HG03066 (cell line): ENCODE measurements at regions not wholly inside any gene's neighbourhood (a gene's known extent, or its start where the extent isn't known, plus 50 kb on each side); places are given as distances from the start of the nearest gene placed in this dataset.
A peak's percentile ranks its signal among the peaks of the same experiment; 100 is the strongest.

Experiments used
- ATAC-seq: cut with Tn5 transposase; IDR thresholded peaks from one replicate; pipeline ENCODE4 v1.9.1; 2021; ENCODE audit warnings: low read depth; ENCODE audit not compliant: unreplicated experiment

- ATAC-seq = no peak
Measured at GRCh38 chr2:198465970-198466369, 661.6 kb downstream of the PLCL1 start.

- ATAC-seq = no peak
Measured at GRCh38 chr2:198456418-198456817, 652.0 kb downstream of the PLCL1 start.

GRCh38 chr2:198453866-198454265 is 649.5 kb downstream of the PLCL1 start:
- ATAC-seq = no peak

GRCh38 chr2:198452327-198452726 is 647.9 kb downstream of the PLCL1 start:
- ATAC-seq = peak; percentile 63

GRCh38 chr2:198448789-198449188 is 644.4 kb downstream of the PLCL1 start:
- ATAC-seq = no peak

DNA sequence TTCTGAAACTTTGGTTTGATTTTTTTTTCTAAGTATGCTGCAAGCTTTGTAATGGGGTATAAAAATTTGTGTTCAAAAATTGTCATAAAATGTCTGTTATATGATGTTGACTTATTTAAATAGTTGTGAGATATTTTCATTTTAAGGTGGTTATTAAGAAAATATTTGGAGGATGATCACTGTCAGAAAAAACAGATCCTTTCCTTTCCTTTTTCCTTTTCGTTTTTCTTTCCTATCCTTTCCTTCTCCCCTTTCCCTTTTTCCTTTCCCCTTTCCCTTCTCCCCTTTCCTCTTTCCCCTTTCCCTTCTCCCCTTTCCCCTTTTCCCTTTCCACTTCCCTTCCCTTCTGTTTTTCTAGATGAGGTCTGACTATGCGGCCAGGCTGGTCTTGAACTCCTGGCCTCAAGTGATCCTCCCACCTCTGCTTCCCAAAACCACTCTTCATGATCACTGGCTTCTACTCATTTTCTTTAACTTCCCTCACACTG is 640.5 kb downstream of the PLCL1 start:
- no peak for ATAC-seq

GRCh38 chr2:198441901-198442300 is 637.5 kb downstream of the PLCL1 start:
- ATAC-seq = no peak

DNA sequence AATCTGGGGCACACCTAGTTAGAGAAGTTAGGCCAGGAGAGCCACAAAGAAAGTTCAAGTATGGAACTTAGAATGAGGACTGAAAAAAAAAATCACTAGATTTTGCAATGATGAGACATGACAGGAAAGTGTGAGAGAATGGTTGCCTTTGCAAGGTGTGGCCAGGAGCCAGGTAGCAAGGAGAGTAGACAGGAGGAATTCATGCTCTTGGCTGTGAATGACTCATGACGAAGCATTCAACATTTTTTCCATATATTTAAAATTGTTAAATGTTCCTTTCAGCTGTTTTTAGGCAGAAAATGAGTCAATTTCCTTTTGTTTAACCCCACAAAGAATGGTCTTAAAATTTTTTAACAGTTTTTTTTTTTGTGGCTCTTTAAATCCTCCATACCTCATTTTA is 636.9 kb downstream of the PLCL1 start:
- no peak for ATAC-seq

GRCh38 chr2:198440833-198441232 is 636.4 kb downstream of the PLCL1 start:
- no peak for ATAC-seq

- ATAC-seq = no peak
Measured at GRCh38 chr2:198438331-198438730, 633.9 kb downstream of the PLCL1 start.

GRCh38 chr2:198424112-198424511 is 619.7 kb downstream of the PLCL1 start:
- ATAC-seq = no peak

GRCh38 chr2:198417836-198418235 is 613.4 kb downstream of the PLCL1 start:
- ATAC-seq = no peak

GRCh38 chr2:198414976-198415375 is 610.6 kb downstream of the PLCL1 start:
- no peak for ATAC-seq

DNA sequence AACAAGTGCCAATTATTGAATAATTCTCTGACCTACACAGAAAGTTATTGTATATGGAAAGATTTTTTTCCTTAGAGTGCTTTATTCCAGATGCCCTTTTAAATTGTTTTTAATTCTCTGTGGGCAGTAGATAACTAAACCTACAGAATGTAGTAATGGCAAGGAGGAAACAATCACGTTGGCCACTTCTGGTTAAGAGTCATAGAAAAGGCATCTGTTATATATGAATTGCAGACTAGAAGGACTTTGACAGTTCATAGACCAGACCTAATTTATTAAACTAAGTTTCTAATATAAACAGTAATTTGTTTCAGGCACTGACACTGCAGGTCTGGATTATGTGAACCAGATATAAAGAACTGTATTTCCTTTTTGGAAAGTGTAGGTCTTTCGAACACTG is 607.5 kb downstream of the PLCL1 start:
- no peak for ATAC-seq

DNA sequence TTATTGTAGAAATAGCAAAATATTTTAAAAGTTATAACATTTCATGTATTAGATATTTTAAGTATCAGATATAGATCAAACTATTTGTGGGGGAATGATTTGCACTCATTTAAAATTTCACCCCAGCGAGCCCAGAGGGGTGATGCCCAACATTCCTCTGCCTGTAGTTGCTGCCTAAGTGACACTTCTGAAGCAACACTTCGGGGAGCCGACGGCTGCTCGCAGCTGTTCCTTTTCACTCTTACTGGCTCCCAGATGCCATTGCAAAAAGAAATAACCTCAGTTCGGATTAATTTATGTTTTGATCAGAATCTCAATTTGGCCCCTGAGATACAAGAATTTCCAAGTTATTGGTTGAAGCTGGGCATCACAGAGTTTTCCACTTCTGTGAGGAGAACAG is 603.8 kb downstream of the PLCL1 start:
- no peak for ATAC-seq

- ATAC-seq = no peak
Measured at GRCh38 chr2:198405311-198405710, 600.9 kb downstream of the PLCL1 start.

DNA sequence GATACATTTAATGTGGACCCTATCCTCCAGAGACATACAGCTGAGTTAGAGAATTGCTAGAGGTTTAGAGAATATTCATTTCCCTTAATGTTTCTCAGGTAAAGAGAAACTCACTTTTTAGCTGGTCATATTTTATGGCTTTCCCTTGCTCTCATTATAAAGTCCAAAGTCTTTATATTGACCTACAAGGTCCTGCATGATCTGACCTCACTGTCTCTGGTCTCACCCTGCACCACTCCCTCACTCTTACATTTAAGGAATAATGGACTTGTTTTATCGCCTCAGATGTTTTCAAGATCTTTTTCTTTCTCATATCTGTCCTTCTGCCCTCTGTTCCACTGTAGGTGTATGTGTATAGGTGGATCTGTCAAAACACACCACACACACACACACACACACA is 597.3 kb downstream of the PLCL1 start:
- no peak for ATAC-seq

GRCh38 chr2:198400999-198401398 is 596.6 kb downstream of the PLCL1 start:
- ATAC-seq = no peak

DNA sequence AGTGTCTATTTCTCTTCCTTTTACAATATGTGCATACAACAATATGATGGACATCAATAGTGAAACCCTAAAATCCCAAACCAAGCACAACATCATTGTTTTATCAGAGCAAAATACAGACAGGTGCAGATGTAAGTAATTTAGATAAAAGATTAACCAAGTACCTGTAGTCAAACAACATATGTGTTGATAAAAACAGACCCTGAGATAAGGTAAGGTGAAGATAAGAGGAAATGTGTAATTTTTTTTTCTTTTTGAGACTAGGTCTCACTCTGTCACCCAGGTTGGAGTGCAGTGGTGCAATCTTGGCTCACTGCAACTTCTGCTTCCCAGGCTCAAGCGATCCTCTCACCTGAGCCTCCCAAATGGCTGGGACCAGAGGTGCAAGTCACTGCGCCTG is 589.8 kb downstream of the PLCL1 start:
- ATAC-seq = no peak

- ATAC-seq = no peak
Measured at GRCh38 chr2:198390670-198391069, 586.3 kb downstream of the PLCL1 start.

GRCh38 chr2:198387677-198388076 is 583.3 kb downstream of the PLCL1 start:
- no peak for ATAC-seq

- no peak for ATAC-seq
Measured at GRCh38 chr2:198385856-198386255, 581.5 kb downstream of the PLCL1 start.

GRCh38 chr2:198385326-198385725 is 580.9 kb downstream of the PLCL1 start:
- no peak for ATAC-seq
